ENCODE measurements at regions not wholly inside any gene's neighbourhood (a gene's known extent, or its start where the extent isn't known, plus 50 kb on each side); places are given as distances from the start of the nearest gene placed in this dataset.

DNA sequence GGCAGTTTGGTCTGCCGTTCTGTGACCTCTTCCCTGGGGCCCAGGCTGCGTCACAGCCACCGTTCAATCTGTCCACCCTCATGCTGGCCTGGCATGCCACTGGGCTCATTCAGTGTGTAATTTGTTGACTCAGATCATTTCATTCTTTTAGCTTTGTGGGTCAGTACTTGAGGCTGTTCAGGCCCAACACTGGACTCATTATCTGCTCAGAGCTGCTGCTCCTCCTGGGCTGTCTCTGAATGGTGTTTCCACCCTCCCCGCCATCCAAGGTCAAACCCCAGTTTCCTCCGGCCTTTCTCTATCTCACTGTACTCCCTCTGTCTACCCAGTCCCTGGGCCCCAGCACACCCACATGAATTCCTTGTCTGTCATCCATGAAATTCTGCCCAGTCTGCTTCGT, 152.4 kb upstream of the NCK2 start:
- TF ChIP-seq, protein P1, sequence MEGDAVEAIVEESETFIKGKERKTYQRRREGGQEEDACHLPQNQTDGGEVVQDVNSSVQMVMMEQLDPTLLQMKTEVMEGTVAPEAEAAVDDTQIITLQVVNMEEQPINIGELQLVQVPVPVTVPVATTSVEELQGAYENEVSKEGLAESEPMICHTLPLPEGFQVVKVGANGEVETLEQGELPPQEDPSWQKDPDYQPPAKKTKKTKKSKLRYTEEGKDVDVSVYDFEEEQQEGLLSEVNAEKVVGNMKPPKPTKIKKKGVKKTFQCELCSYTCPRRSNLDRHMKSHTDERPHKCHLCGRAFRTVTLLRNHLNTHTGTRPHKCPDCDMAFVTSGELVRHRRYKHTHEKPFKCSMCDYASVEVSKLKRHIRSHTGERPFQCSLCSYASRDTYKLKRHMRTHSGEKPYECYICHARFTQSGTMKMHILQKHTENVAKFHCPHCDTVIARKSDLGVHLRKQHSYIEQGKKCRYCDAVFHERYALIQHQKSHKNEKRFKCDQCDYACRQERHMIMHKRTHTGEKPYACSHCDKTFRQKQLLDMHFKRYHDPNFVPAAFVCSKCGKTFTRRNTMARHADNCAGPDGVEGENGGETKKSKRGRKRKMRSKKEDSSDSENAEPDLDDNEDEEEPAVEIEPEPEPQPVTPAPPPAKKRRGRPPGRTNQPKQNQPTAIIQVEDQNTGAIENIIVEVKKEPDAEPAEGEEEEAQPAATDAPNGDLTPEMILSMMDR (conservative IDR thresholded peaks at IDR 0.05; ENCODE audit: low read depth, low read length), result no peak
- no peak for TF ChIP-seq POLR2A (IDR thresholded peaks at IDR 0.05; ENCODE audit: low read depth, low read length)
- no peak for TF ChIP-seq CEBPB (IDR thresholded peaks at IDR 0.05; ENCODE audit: low read depth, low read length)
- no peak for TF ChIP-seq MAFK (IDR thresholded peaks at IDR 0.05; ENCODE audit: low read depth, low read length)
